WTC11 (cell line): ENCODE measurements at regions not wholly inside any gene's neighbourhood (a gene's known extent, or its start where the extent isn't known, plus 50 kb on each side); places are given as distances from the start of the nearest gene placed in this dataset.

Experiments
- ATAC-seq: fragments of 200-7000 bp; cut with Tn5 transposase; 2 replicates; pipeline ENCODE4 v1.10.0; 2021; ENCODE audit warnings: mild to moderate bottlenecking, moderate library complexity
- CTCF ChIA-PET: fragments of 300-600 bp; sonication (Branson Sonifier 250); formaldehyde crosslinking; loops from one replicate; lab custom pipeline; 2021; ENCODE audit warnings: antibody characterized with exemption; lab: Charles Lee
- POLR2A ChIA-PET: fragments of 350-600 bp; sonication (Branson Sonifier 250); formaldehyde crosslinking; loops from one replicate; lab custom pipeline; 2021; ENCODE audit warnings: antibody characterized with exemption; lab: Charles Lee
- DNase-seq: peaks from one replicate; pipeline ENCODE4 v3.0.0; 2021; ENCODE audit warnings: low spot score
- H3K27ac Mint-ChIP-seq: 2 replicates; pipeline ENCODE4 v1.8.0; 2021; ENCODE audit warnings: mixed read lengths
- H3K27me3 Mint-ChIP-seq: 2 replicates; pipeline ENCODE4 v1.8.0; 2021; ENCODE audit warnings: low read depth, mild to moderate bottlenecking, moderate library complexity, mixed read lengths
- H3K36me3 Mint-ChIP-seq: 2 replicates; pipeline ENCODE4 v1.8.0; 2021; ENCODE audit warnings: mixed read lengths
- H3K4me1 Mint-ChIP-seq: 2 replicates; pipeline ENCODE4 v1.8.0; 2022; ENCODE audit warnings: mixed read lengths
- H3K4me3 Mint-ChIP-seq: 2 replicates; pipeline ENCODE4 v1.8.0; 2021; ENCODE audit warnings: mild to moderate bottlenecking, moderate library complexity, mixed read lengths
- H3K9me3 Mint-ChIP-seq: 2 replicates; pipeline ENCODE4 v1.8.0; 2021; ENCODE audit warnings: mixed read lengths
- AFF4 ChIP-seq: sonication (generic); formaldehyde crosslinking; IDR thresholded peaks from 2 replicates; pipeline ENCODE4 v1.8.1; 2023; ENCODE audit warnings: mild to moderate bottlenecking, missing genetic modification reagents, borderline replicate concordance
- FOXP1 ChIP-seq: sonication (generic); formaldehyde crosslinking; IDR thresholded peaks from 2 replicates; pipeline ENCODE4 v1.8.0; 2022; ENCODE audit warnings: missing genetic modification reagents, mild to moderate bottlenecking, moderate library complexity, borderline replicate concordance
- HMGXB4 ChIP-seq: sonication (generic); formaldehyde crosslinking; IDR thresholded peaks from 2 replicates; pipeline ENCODE4 v1.8.1; 2023; ENCODE audit warnings: mild to moderate bottlenecking, moderate library complexity, missing genetic modification reagents
- IRF2 ChIP-seq: sonication (generic); formaldehyde crosslinking; IDR thresholded peaks from 2 replicates; pipeline ENCODE4 v1.8.0; 2022; ENCODE audit warnings: low read depth, missing genetic modification reagents, borderline replicate concordance
- JAZF1 ChIP-seq: fragments of 250-450 bp; sonication (Bioruptor Pico); IDR thresholded peaks from 2 replicates; pipeline ENCODE4 v1.9.0; 2021; ENCODE audit warnings: moderate library complexity, mild to moderate bottlenecking, inconsistent platforms
- JUN ChIP-seq: sonication (generic); formaldehyde crosslinking; IDR thresholded peaks from 2 replicates; pipeline ENCODE4 v1.8.0; 2023; ENCODE audit warnings: mild to moderate bottlenecking, missing genetic modification reagents
- MYBL2 ChIP-seq: sonication (generic); formaldehyde crosslinking; IDR thresholded peaks from 2 replicates; pipeline ENCODE4 v1.8.1; 2023; ENCODE audit warnings: mild to moderate bottlenecking, moderate library complexity, missing genetic modification reagents
- NFATC4 ChIP-seq: fragments of 250-450 bp; sonication (Bioruptor Pico); IDR thresholded peaks from 2 replicates; pipeline ENCODE4 v1.9.0; 2021; ENCODE audit warnings: mild to moderate bottlenecking
- STAT6 ChIP-seq: sonication (generic); formaldehyde crosslinking; conservative IDR thresholded peaks from 2 replicates; pipeline ENCODE4 v1.8.1; 2023; ENCODE audit warnings: mild to moderate bottlenecking, low read depth, missing genetic modification reagents, moderate library complexity
- TCF7 ChIP-seq: sonication (generic); formaldehyde crosslinking; IDR thresholded peaks from 2 replicates; pipeline ENCODE4 v1.8.0; 2022; ENCODE audit warnings: mild to moderate bottlenecking, low read depth, missing genetic modification reagents, moderate library complexity
- ZNF121 ChIP-seq: sonication (generic); formaldehyde crosslinking; IDR thresholded peaks from 2 replicates; pipeline ENCODE4 v1.8.0; 2023; ENCODE audit warnings: missing genetic modification reagents
- ZNF219 ChIP-seq: sonication (generic); formaldehyde crosslinking; IDR thresholded peaks from 2 replicates; pipeline ENCODE4 v1.8.0; 2023; ENCODE audit warnings: missing genetic modification reagents, mild to moderate bottlenecking, borderline replicate concordance
- ZNF232 ChIP-seq: sonication (generic); formaldehyde crosslinking; IDR thresholded peaks from 2 replicates; pipeline ENCODE4 v1.8.0; 2022; ENCODE audit warnings: mild to moderate bottlenecking, missing genetic modification reagents
- ZNF263 ChIP-seq: sonication (generic); formaldehyde crosslinking; IDR thresholded peaks from 2 replicates; pipeline ENCODE4 v1.8.1; 2022; ENCODE audit warnings: low read depth, mild to moderate bottlenecking, moderate library complexity, missing genetic modification reagents
- ZNF317 ChIP-seq: sonication (generic); formaldehyde crosslinking; IDR thresholded peaks from 2 replicates; pipeline ENCODE4 v1.8.1; 2023; ENCODE audit warnings: low read depth, mild to moderate bottlenecking, moderate library complexity, missing genetic modification reagents, borderline replicate concordance
- TF ChIP-seq, protein P1 (sequence below): fragments of 200-600 bp; IDR thresholded peaks from 2 replicates; pipeline ENCODE4 v1.8.0; 2022; ENCODE audit warnings: antibody characterized with exemption
- TF ChIP-seq, protein P2 (sequence below): sonication (generic); formaldehyde crosslinking; IDR thresholded peaks from 2 replicates; pipeline ENCODE4 v1.8.1; 2022; ENCODE audit warnings: mild to moderate bottlenecking, missing genetic modification reagents, moderate library complexity, borderline replicate concordance
- TF ChIP-seq, protein P3 (sequence below): sonication (generic); formaldehyde crosslinking; IDR thresholded peaks from 2 replicates; pipeline ENCODE4 v1.8.0; 2023; ENCODE audit warnings: missing genetic modification reagents
- TF ChIP-seq, protein P4 (sequence below): sonication (generic); formaldehyde crosslinking; IDR thresholded peaks from 2 replicates; pipeline ENCODE4 v1.8.1; 2022; ENCODE audit warnings: mild to moderate bottlenecking, moderate library complexity, missing genetic modification reagents
- TF ChIP-seq, protein P5 (sequence below): sonication (generic); formaldehyde crosslinking; IDR thresholded peaks from 2 replicates; pipeline ENCODE4 v1.8.0; 2022; ENCODE audit warnings: mild to moderate bottlenecking, missing genetic modification reagents

GRCh38 chr7:125670926-125671572 lies 741.4 kb upstream of the POT1 start:
- CTCF ChIA-PET, result no interaction called here
- Mint-ChIP-seq H3K4me1 (no peaks in the 10 kb centered on the region), H3K27ac (no peak overlapping the region), H3K27me3 (no peaks in the 10 kb centered on the region), H3K9me3 (no peaks in the 10 kb centered on the region), H3K36me3 (no peaks in the 10 kb centered on the region), H3K4me3 (no peak overlapping the region)
- TF ChIP-seq, protein P1, sequence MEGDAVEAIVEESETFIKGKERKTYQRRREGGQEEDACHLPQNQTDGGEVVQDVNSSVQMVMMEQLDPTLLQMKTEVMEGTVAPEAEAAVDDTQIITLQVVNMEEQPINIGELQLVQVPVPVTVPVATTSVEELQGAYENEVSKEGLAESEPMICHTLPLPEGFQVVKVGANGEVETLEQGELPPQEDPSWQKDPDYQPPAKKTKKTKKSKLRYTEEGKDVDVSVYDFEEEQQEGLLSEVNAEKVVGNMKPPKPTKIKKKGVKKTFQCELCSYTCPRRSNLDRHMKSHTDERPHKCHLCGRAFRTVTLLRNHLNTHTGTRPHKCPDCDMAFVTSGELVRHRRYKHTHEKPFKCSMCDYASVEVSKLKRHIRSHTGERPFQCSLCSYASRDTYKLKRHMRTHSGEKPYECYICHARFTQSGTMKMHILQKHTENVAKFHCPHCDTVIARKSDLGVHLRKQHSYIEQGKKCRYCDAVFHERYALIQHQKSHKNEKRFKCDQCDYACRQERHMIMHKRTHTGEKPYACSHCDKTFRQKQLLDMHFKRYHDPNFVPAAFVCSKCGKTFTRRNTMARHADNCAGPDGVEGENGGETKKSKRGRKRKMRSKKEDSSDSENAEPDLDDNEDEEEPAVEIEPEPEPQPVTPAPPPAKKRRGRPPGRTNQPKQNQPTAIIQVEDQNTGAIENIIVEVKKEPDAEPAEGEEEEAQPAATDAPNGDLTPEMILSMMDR, result peak; percentile 50
- TF ChIP-seq ZNF263 (CRISPR knock-in tag), result no peak
- POLR2A ChIA-PET, result no interaction called here
- DNase-seq (no peak), ATAC-seq (peak; percentile 39; the same call in 1 of the 2 replicates)

DNA sequence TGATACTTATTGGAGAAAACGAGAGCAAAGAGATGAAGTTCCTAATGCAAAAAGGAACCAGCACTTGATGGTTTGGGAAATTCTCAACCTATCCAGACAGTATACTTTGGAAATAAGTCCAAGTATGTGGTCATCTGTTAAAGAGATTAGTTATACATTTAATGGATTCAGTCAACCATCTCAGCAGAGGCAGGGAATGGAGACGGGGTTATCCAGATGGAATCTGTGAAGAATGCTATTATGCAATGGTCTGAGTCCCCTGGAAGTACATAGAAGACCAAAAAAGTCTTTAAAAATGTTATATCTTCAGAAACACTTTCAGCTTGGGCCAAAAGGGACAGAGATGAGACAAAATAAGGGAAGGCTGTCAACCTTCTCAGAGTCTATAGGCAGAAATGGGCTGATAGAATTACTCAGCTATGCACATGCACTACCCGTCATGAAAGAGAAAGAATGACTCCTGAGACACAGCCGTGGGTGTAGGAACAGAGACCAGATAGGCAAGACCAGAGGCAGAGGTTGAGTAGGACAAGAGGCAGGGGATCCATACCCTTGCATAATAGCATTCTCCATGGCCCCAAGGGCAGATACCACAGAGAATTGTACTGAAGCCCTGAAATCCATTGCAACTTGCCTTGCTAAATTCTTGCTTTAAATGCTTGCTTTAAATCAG lies 738.8 kb upstream of the POT1 start:
- no peak overlapping the region for H3K27ac Mint-ChIP-seq
- H3K36me3 Mint-ChIP-seq, result no peaks in the 10 kb centered on the region
- TF ChIP-seq NFATC4 (CRISPR knock-in tag) (no peak), FOXP1 (CRISPR knock-in tag) (no peak), TCF7 (CRISPR knock-in tag) (no peak), IRF2 (no peak), ZNF317 (CRISPR knock-in tag) (no peak), ZNF121 (CRISPR knock-in tag) (no peak), MYBL2 (CRISPR knock-in tag) (no peak), HMGXB4 (CRISPR knock-in tag) (no peak), JUN (CRISPR knock-in tag) (no peak), ZNF219 (no peak), STAT6 (CRISPR knock-in tag) (no peak), ZNF232 (CRISPR knock-in tag) (no peak), AFF4 (CRISPR knock-in tag) (no peak), JAZF1 (CRISPR knock-in tag) (no peak)
- TF ChIP-seq, protein P2, sequence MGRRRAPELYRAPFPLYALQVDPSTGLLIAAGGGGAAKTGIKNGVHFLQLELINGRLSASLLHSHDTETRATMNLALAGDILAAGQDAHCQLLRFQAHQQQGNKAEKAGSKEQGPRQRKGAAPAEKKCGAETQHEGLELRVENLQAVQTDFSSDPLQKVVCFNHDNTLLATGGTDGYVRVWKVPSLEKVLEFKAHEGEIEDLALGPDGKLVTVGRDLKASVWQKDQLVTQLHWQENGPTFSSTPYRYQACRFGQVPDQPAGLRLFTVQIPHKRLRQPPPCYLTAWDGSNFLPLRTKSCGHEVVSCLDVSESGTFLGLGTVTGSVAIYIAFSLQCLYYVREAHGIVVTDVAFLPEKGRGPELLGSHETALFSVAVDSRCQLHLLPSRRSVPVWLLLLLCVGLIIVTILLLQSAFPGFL, result no peak
- TF ChIP-seq, protein P3, sequence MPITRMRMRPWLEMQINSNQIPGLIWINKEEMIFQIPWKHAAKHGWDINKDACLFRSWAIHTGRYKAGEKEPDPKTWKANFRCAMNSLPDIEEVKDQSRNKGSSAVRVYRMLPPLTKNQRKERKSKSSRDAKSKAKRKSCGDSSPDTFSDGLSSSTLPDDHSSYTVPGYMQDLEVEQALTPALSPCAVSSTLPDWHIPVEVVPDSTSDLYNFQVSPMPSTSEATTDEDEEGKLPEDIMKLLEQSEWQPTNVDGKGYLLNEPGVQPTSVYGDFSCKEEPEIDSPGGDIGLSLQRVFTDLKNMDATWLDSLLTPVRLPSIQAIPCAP, result no peak
- TF ChIP-seq, protein P4, sequence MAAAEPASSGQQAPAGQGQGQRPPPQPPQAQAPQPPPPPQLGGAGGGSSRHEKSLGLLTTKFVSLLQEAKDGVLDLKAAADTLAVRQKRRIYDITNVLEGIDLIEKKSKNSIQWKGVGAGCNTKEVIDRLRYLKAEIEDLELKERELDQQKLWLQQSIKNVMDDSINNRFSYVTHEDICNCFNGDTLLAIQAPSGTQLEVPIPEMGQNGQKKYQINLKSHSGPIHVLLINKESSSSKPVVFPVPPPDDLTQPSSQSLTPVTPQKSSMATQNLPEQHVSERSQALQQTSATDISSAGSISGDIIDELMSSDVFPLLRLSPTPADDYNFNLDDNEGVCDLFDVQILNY (CRISPR knock-in tag), result no peak
- TF ChIP-seq, protein P5, sequence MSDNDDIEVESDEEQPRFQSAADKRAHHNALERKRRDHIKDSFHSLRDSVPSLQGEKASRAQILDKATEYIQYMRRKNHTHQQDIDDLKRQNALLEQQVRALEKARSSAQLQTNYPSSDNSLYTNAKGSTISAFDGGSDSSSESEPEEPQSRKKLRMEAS, result no peak
- no peak for DNase-seq
- ChIA-PET CTCF (no interaction called here), POLR2A (no interaction called here)
- no peaks in the 10 kb centered on the region for H3K27me3 Mint-ChIP-seq
- H3K9me3 Mint-ChIP-seq, result no peaks in the 10 kb centered on the region
- peak; percentile 48; the same call in 1 of the 2 replicates for ATAC-seq
- no peak overlapping the region for H3K4me3 Mint-ChIP-seq
- peaks cover 10% of the 10 kb centered on the region for H3K4me1 Mint-ChIP-seq
